HL-60 (cell line): ENCODE measurements at regions not wholly inside any gene's neighbourhood (a gene's known extent, or its start where the extent isn't known, plus 50 kb on each side); places are given as distances from the start of the nearest gene placed in this dataset.

Experiments used
- DNase-seq, 2 experiments: peaks; one replicate each; pipeline ENCODE4 v3.0.0-alpha.2; 2010 to 2020; ENCODE audit warnings: low read depth in 1 of 2, low spot score in 1 of 2
- H3K27ac ChIP-seq: fragments of 250-450 bp; sonication (Bioruptor Pico); replicated peaks from 2 replicates; pipeline ENCODE4 v1.5.1; 2020; ENCODE audit warnings: mild to moderate bottlenecking, moderate library complexity
- H3K27me3 ChIP-seq: fragments of 250-450 bp; sonication (Bioruptor Pico); 2 replicates; pipeline ENCODE4 v1.5.1; 2021; ENCODE audit warnings: mild to moderate bottlenecking, moderate library complexity; ENCODE audit not compliant: insufficient read depth, poor library complexity, severe bottlenecking
- H3K4me3 ChIP-seq: replicated peaks from 2 replicates; pipeline ENCODE4 v1.5.1; 2011; ENCODE audit warnings: mild to moderate bottlenecking, control low read depth, low read length; ENCODE audit not compliant: insufficient read depth
- GABPA ChIP-seq: IDR thresholded peaks from 2 replicates; pipeline ENCODE4 v1.6.1; 2012; ENCODE audit warnings: low read depth
- POLR2AphosphoS5 ChIP-seq: IDR thresholded peaks from 2 replicates; pipeline ENCODE4 v1.6.1; 2012; ENCODE audit warnings: low read depth
- REST ChIP-seq: IDR thresholded peaks from 2 replicates; pipeline ENCODE4 v1.6.1; 2012; ENCODE audit warnings: low read depth; ENCODE audit not compliant: insufficient replicate concordance
- SPI1 ChIP-seq: IDR thresholded peaks from 2 replicates; pipeline ENCODE4 v1.6.1; 2012; ENCODE audit warnings: low read depth, mild to moderate bottlenecking, borderline replicate concordance
- TF ChIP-seq, protein P1 (sequence below): IDR thresholded peaks from one replicate; pipeline ENCODE4 v1.5.1; 2011; ENCODE audit warnings: low read length, control low read depth, inconsistent platforms; ENCODE audit not compliant: insufficient read depth

GRCh38 chr4:14504162-14504561 lies 498.1 kb upstream of the CPEB2 start:
- no peak for TF ChIP-seq REST
- TF ChIP-seq, protein P1, sequence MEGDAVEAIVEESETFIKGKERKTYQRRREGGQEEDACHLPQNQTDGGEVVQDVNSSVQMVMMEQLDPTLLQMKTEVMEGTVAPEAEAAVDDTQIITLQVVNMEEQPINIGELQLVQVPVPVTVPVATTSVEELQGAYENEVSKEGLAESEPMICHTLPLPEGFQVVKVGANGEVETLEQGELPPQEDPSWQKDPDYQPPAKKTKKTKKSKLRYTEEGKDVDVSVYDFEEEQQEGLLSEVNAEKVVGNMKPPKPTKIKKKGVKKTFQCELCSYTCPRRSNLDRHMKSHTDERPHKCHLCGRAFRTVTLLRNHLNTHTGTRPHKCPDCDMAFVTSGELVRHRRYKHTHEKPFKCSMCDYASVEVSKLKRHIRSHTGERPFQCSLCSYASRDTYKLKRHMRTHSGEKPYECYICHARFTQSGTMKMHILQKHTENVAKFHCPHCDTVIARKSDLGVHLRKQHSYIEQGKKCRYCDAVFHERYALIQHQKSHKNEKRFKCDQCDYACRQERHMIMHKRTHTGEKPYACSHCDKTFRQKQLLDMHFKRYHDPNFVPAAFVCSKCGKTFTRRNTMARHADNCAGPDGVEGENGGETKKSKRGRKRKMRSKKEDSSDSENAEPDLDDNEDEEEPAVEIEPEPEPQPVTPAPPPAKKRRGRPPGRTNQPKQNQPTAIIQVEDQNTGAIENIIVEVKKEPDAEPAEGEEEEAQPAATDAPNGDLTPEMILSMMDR = no peak
- TF ChIP-seq POLR2AphosphoS5 = no peak
- TF ChIP-seq SPI1 = no peak
- TF ChIP-seq GABPA = no peak
- no peak for DNase-seq
- no peak overlapping the region for H3K27ac ChIP-seq
- peaks cover 2% of the 10 kb centered on the region for H3K27me3 ChIP-seq
- H3K4me3 ChIP-seq = no peak overlapping the region

- H3K4me3 ChIP-seq = no peak overlapping the region
- DNase-seq = no peak
- no peaks in the 10 kb centered on the region for H3K27me3 ChIP-seq
- TF ChIP-seq POLR2AphosphoS5 (no peak), SPI1 (no peak), REST (no peak), GABPA (no peak)
- TF ChIP-seq, protein P1 = no peak
- H3K27ac ChIP-seq = no peak overlapping the region
Measured at GRCh38 chr4:14513471-14513870, 488.8 kb upstream of the CPEB2 start.

- no peak for DNase-seq
- TF ChIP-seq, protein P1 = no peak
- TF ChIP-seq GABPA (no peak), POLR2AphosphoS5 (no peak), REST (no peak)
- Histone ChIP-seq H3K27me3 (no peaks in the 10 kb centered on the region), H3K27ac (no peak overlapping the region), H3K4me3 (no peak overlapping the region)
Measured at GRCh38 chr4:14515556-14515955, 486.7 kb upstream of the CPEB2 start.
